Upper lobe of left lung (tissue), 6 donors: ENCODE measurements at regions not wholly inside any gene's neighbourhood (a gene's known extent, or its start where the extent isn't known, plus 50 kb on each side); places are given as distances from the start of the nearest gene placed in this dataset.

ENCODE experiments used
- ATAC-seq, 2 donors: fragments of 200-7000 bp; cut with Tn5 transposase; one replicate each; pipeline ENCODE4 v1.9.1; 2022; ENCODE audit warnings: mild to moderate bottlenecking in 2 of 2, moderate library complexity in 2 of 2; ENCODE audit not compliant: low FRiP score in 2 of 2
- DNase-seq, 2 donors: peaks; one replicate each; pipeline ENCODE4 v3.0.0-alpha.2; 2019 to 2020
- H3K27ac ChIP-seq, 4 donors: fragments of 200-600 bp; sonication (generic); one replicate each; pipeline ENCODE4 v1.5.1; 2016 to 2019
- H3K27me3 ChIP-seq, 4 donors: fragments of 200-600 bp; sonication (generic); one replicate each; pipeline ENCODE4 v1.5.1; 2017 to 2019
- H3K36me3 ChIP-seq, 4 donors: fragments of 200-600 bp; sonication (generic); one replicate each; pipeline ENCODE4 v1.5.1; 2016 to 2019
- H3K4me1 ChIP-seq, 4 donors: fragments of 200-600 bp; sonication (generic); one replicate each; pipeline ENCODE4 v1.5.1; 2018 to 2019
- H3K4me3 ChIP-seq, 4 donors: fragments of 200-600 bp; sonication (generic); one replicate each; pipeline ENCODE4 v1.5.1; 2017 to 2019; ENCODE audit warnings: mild to moderate bottlenecking in 2 of 4, moderate library complexity in 1 of 4
- H3K9me3 ChIP-seq, 4 donors: fragments of 200-600 bp; sonication (generic); one replicate each; pipeline ENCODE4 v1.5.1; 2018 to 2019
- EP300 ChIP-seq, 4 donors: sonication (generic); formaldehyde crosslinking; IDR thresholded peaks; one replicate each; pipeline ENCODE4 v1.5.1; 2017; ENCODE audit warnings: antibody characterized with exemption in 4 of 4, control low read depth in 2 of 4
- POLR2A ChIP-seq, 4 donors: fragments of 450-650 bp; IDR thresholded peaks; one replicate each; pipeline ENCODE4 v1.5.1; 2016 to 2017; ENCODE audit warnings: antibody characterized with exemption in 4 of 4, mild to moderate bottlenecking in 2 of 4
- POLR2AphosphoS5 ChIP-seq, 2 donors: sonication (generic); formaldehyde crosslinking; IDR thresholded peaks; one replicate each; pipeline ENCODE4 v1.5.1; 2017; ENCODE audit warnings: antibody characterized with exemption in 2 of 2
- WGBS, 2 donors: methylation state at CpG; one replicate each; pipeline ENCODE4 v1.1.5; 2017 to 2018; 5-methylcytosine and 5-hydroxymethylcytosine counted together
- TF ChIP-seq, protein P1 (sequence below), 6 experiments: fragments of 450-650 bp in 4 of 6; fragments of 200-600 bp in 2 of 6; sonication (generic) in 2 of 6; IDR thresholded peaks; one replicate each; pipeline ENCODE4 v1.5.1; 2016 to 2019; ENCODE audit warnings: antibody characterized with exemption in 6 of 6
- donor health status: DM: no; HTN: no; CAD: no; lungs with moderate emphysema.
- donor health status: DM: no; HTN: yes; CAD: no; lungs with severe emphysema.

DNA sequence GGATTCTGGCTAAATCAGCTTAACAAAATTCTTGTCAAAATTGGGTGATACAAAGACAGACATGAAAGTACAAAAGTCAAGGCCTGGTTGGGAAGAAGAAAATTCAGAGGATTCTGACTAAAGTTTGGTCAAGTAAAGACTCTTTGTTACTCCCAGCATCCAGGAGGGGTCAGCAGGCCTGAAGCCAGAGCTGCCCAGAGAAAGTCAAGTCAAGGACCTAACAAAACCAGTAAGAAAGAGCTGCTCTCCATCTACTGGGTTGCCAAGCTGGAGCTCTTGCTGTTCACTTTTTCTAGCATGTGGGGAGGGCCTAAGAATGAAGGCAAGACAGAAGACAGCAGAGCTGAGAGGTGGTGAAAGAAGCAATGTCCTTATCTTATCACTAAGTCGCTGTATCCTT is 143.3 kb downstream of the C1D start:
- Histone ChIP-seq H3K4me1 (peaks cover 0 to 4% (median 0%) of the 10 kb centered on the region in 4 donors), H3K9me3 (no peaks in the 10 kb centered on the region), H3K27me3 (no peaks in the 10 kb centered on the region), H3K36me3 (no peaks in the 10 kb centered on the region), H3K27ac (no peak overlapping the region), H3K4me3 (no peak overlapping the region)
- TF ChIP-seq POLR2AphosphoS5 (IDR thresholded peaks at IDR 0.05) (no peak), POLR2A (IDR thresholded peaks at IDR 0.05) (no peak), EP300 (IDR thresholded peaks at IDR 0.05) (no peak)
- TF ChIP-seq, protein P1, sequence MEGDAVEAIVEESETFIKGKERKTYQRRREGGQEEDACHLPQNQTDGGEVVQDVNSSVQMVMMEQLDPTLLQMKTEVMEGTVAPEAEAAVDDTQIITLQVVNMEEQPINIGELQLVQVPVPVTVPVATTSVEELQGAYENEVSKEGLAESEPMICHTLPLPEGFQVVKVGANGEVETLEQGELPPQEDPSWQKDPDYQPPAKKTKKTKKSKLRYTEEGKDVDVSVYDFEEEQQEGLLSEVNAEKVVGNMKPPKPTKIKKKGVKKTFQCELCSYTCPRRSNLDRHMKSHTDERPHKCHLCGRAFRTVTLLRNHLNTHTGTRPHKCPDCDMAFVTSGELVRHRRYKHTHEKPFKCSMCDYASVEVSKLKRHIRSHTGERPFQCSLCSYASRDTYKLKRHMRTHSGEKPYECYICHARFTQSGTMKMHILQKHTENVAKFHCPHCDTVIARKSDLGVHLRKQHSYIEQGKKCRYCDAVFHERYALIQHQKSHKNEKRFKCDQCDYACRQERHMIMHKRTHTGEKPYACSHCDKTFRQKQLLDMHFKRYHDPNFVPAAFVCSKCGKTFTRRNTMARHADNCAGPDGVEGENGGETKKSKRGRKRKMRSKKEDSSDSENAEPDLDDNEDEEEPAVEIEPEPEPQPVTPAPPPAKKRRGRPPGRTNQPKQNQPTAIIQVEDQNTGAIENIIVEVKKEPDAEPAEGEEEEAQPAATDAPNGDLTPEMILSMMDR (IDR thresholded peaks at IDR 0.05), result no peak
- no peak for DNase-seq
- WGBS, 2 donors, result 79 to 94% methylated on average over 1 of the region's 1 CpG
- ATAC-seq, result no peak

- ATAC-seq (no peak), DNase-seq (no peak)
- H3K4me3 ChIP-seq, result no peak overlapping the region
- TF ChIP-seq POLR2A (IDR thresholded peaks at IDR 0.05) (no peak), EP300 (IDR thresholded peaks at IDR 0.05) (no peak), POLR2AphosphoS5 (IDR thresholded peaks at IDR 0.05) (no peak)
- TF ChIP-seq, protein P1 (IDR thresholded peaks at IDR 0.05), result no peak
- peaks cover 0 to 4% (median 0%) of the 10 kb centered on the region in 4 donors for H3K4me1 ChIP-seq
- WGBS, 2 donors, result 68 to 73% methylated on average over 4 of the region's 4 CpGs
- H3K27ac ChIP-seq, result no peak overlapping the region
- no peaks in the 10 kb centered on the region for H3K9me3 ChIP-seq
- no peaks in the 10 kb centered on the region for H3K36me3 ChIP-seq
- H3K27me3 ChIP-seq, result no peaks in the 10 kb centered on the region
These were observed 140.6 kb downstream of the C1D start for GRCh38 chr2:67922080-67922785.

DNA sequence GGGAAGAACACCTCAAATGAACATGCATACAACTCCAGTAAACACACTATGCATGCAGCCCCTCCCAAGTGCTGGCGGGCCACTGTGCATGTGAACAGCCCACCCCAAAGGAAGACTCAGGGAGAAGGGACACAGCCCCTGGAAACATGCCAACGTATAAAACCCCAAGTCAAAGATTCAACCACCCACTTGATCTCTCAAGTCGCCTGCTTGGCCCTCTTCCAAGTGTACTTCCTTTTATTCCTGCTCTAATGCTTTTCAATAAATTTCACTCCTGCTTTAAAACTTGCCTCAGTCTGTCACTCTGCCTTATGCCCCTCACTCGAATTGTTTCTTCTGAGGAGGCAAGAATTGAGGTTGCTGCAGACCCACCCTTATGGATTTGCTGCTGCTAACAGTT is 139.1 kb downstream of the C1D start:
- ATAC-seq (no peak), DNase-seq (no peak)
- no peak for TF ChIP-seq POLR2A (IDR thresholded peaks at IDR 0.05)
- no peak for TF ChIP-seq POLR2AphosphoS5 (IDR thresholded peaks at IDR 0.05)
- TF ChIP-seq, protein P1 (IDR thresholded peaks at IDR 0.05), result no peak
- no peak for TF ChIP-seq EP300 (IDR thresholded peaks at IDR 0.05)
- no peak overlapping the region for H3K27ac ChIP-seq
- peaks cover 0 to 4% (median 0%) of the 10 kb centered on the region in 4 donors for H3K4me1 ChIP-seq
- no peak overlapping the region for H3K4me3 ChIP-seq
- no peaks in the 10 kb centered on the region for H3K9me3 ChIP-seq
- H3K27me3 ChIP-seq, result no peaks in the 10 kb centered on the region
- 20 to 24% methylated on average over 4 of the region's 4 CpGs for WGBS, 2 donors
- no peaks in the 10 kb centered on the region for H3K36me3 ChIP-seq

DNA sequence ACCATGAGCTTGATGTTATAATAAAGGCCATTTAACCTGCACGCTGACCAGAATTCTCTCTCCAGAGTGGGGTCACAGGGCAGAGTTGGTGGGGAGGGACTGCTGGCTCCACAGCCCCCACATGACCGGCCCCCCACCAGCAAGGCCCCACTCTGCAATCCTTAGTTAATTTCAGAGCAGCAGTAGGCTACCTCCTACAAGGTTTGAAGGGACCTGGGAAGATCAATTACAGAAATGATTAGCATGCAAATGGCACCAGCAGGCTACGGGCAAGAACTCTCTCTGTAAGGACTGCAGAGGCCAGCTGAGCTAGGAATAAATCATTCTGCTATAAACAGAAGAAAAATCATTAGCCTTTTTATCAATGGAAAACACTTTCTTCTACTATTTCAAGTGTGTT is 135.3 kb downstream of the C1D start:
- Histone ChIP-seq H3K27ac (no peak overlapping the region), H3K9me3 (no peaks in the 10 kb centered on the region), H3K4me3 (no peak overlapping the region), H3K4me1 (peaks cover 0 to 4% (median 0%) of the 10 kb centered on the region in 4 donors), H3K27me3 (no peaks in the 10 kb centered on the region), H3K36me3 (no peaks in the 10 kb centered on the region)
- 76 to 81% methylated on average over 1 to 3 of the region's 3 CpGs for WGBS, 2 donors
- DNase-seq (no peak), ATAC-seq (no peak)
- TF ChIP-seq POLR2AphosphoS5 (IDR thresholded peaks at IDR 0.05), result no peak
- no peak for TF ChIP-seq POLR2A (IDR thresholded peaks at IDR 0.05)

- no peak for ATAC-seq
- H3K27ac ChIP-seq, result no peak overlapping the region
- 72 to 73% methylated on average over 3 of the region's 3 CpGs for WGBS, 2 donors
These were observed 132.6 kb downstream of the C1D start for GRCh38 chr2:67930156-67930555.

GRCh38 chr2:67936969-67937368 is 125.8 kb downstream of the C1D start:
- DNase-seq (no peak), ATAC-seq (no peak)
- 92 to 97% methylated on average over 3 of the region's 3 CpGs for WGBS, 2 donors

More at GRCh38 chr2:67930156-67930555, 132.6 kb downstream of the C1D start:
- no peaks in the 10 kb centered on the region for H3K36me3 ChIP-seq
- H3K4me3 ChIP-seq, result no peak overlapping the region
- H3K9me3 ChIP-seq, result no peaks in the 10 kb centered on the region
- no peak for TF ChIP-seq POLR2AphosphoS5 (IDR thresholded peaks at IDR 0.05)
- no peak for DNase-seq
- H3K27me3 ChIP-seq, result no peaks in the 10 kb centered on the region
- H3K4me1 ChIP-seq, result no peaks in the 10 kb centered on the region

More at GRCh38 chr2:67936969-67937368, 125.8 kb downstream of the C1D start:
- Histone ChIP-seq H3K4me3 (no peak overlapping the region), H3K4me1 (no peaks in the 10 kb centered on the region), H3K27me3 (no peaks in the 10 kb centered on the region), H3K36me3 (no peaks in the 10 kb centered on the region), H3K27ac (no peak overlapping the region), H3K9me3 (no peaks in the 10 kb centered on the region)
- TF ChIP-seq, protein P1 (IDR thresholded peaks at IDR 0.05), result no peak
- no peak for TF ChIP-seq POLR2A (IDR thresholded peaks at IDR 0.05)
- no peak for TF ChIP-seq EP300 (IDR thresholded peaks at IDR 0.05)
- no peak for TF ChIP-seq POLR2AphosphoS5 (IDR thresholded peaks at IDR 0.05)
